ENCODE measurements at regions not wholly inside any gene's neighbourhood (a gene's known extent, or its start where the extent isn't known, plus 50 kb on each side); places are given as distances from the start of the nearest gene placed in this dataset.

GRCh38 chr7:13061115-13061514, 373.7 kb downstream of the ARL4A start:
- H3K36me3 ChIP-seq (replicated peaks in 1 of 2; ENCODE audit: control insufficient read depth in 2 of 2, insufficient read depth in 2 of 2, low read length in 2 of 2), result no peaks in the 10 kb centered on the region
- no peak overlapping the region for H4K8ac ChIP-seq (ENCODE audit: low read depth, low read length)
- no peak overlapping the region for H4K91ac ChIP-seq (ENCODE audit: low read depth, low read length, poor library complexity)
- no peak overlapping the region for H3K14ac ChIP-seq (ENCODE audit: low read length)
- H3K4me3 ChIP-seq (ENCODE audit: low read length in 2 of 2), result no peak overlapping the region
- no peak overlapping the region for H2BK15ac ChIP-seq (ENCODE audit: low read length)
- H3K23ac ChIP-seq (ENCODE audit: low read depth, low read length, poor library complexity), result no peak overlapping the region
- H3K27me3 ChIP-seq (ENCODE audit: control insufficient read depth in 3 of 3, insufficient read depth in 3 of 3, low read depth in 1 of 3, low read length in 3 of 3), result no peaks in the 10 kb centered on the region
- H3K9ac ChIP-seq (ENCODE audit: low read depth, low read length, poor library complexity), result no peak overlapping the region
- peaks cover 0 to 3% of the 10 kb centered on the region in 2 donors for H3K9me3 ChIP-seq (replicated peaks in 1 of 2; ENCODE audit: control insufficient read depth in 2 of 2, insufficient read depth in 1 of 2, low read depth in 1 of 2, low read length in 2 of 2)
- no peak for DNase-seq (ENCODE audit: low spot score)
- H2AFZ ChIP-seq (ENCODE audit: low read length), result no peak overlapping the region
- no CpG with 5 or more reads among the region's 4 CpGs for WGBS, 2 donors (ENCODE audit: extremely low coverage in 2 of 2, insufficient read length in 2 of 2, insufficient replicate concordance in 1 of 2)
- no peaks in the 10 kb centered on the region for H3K79me1 ChIP-seq (ENCODE audit: low read depth, low read length)
- H3K4me2 ChIP-seq (ENCODE audit: insufficient read depth, low read length, poor library complexity, severe bottlenecking), result no peak overlapping the region
- no peak overlapping the region for H2BK12ac ChIP-seq (ENCODE audit: low read length)
- H3K4me1 ChIP-seq (ENCODE audit: control insufficient read depth in 2 of 2, insufficient read depth in 1 of 2, low read depth in 1 of 2, low read length in 2 of 2), result peaks cover 0 to 2% of the 10 kb centered on the region in 2 donors
- H2BK5ac ChIP-seq (ENCODE audit: low read length), result no peak overlapping the region
- no peak overlapping the region for H3K4ac ChIP-seq (ENCODE audit: low read length)
- no peak overlapping the region for H3K27ac ChIP-seq (replicated peaks; ENCODE audit: low read length)
- H3K18ac ChIP-seq (ENCODE audit: low read length), result no peak overlapping the region
- no peak overlapping the region for H2BK120ac ChIP-seq (ENCODE audit: low read depth, low read length)
- H2AK5ac ChIP-seq (ENCODE audit: low read depth, low read length), result no peak overlapping the region

- Histone ChIP-seq H2AK5ac (ENCODE audit: low read depth, low read length) (no peak overlapping the region), H3K14ac (ENCODE audit: low read length) (no peak overlapping the region), H4K8ac (ENCODE audit: low read depth, low read length) (no peak overlapping the region), H3K9me3 (replicated peaks in 1 of 2; ENCODE audit: control insufficient read depth in 2 of 2, insufficient read depth in 1 of 2, low read depth in 1 of 2, low read length in 2 of 2) (peaks cover 0 to 3% of the 10 kb centered on the region in 2 donors), H2BK120ac (ENCODE audit: low read depth, low read length) (no peak overlapping the region), H3K4me2 (ENCODE audit: insufficient read depth, low read length, poor library complexity, severe bottlenecking) (no peak overlapping the region), H2BK12ac (ENCODE audit: low read length) (no peak overlapping the region), H3K36me3 (replicated peaks in 1 of 2; ENCODE audit: control insufficient read depth in 2 of 2, insufficient read depth in 2 of 2, low read length in 2 of 2) (no peaks in the 10 kb centered on the region), H2BK5ac (ENCODE audit: low read length) (no peak overlapping the region), H2AFZ (ENCODE audit: low read length) (peak overlapping the region; percentile 74), H3K4ac (ENCODE audit: low read length) (no peak overlapping the region), H4K91ac (ENCODE audit: low read depth, low read length, poor library complexity) (no peak overlapping the region), H3K4me1 (ENCODE audit: control insufficient read depth in 2 of 2, insufficient read depth in 1 of 2, low read depth in 1 of 2, low read length in 2 of 2) (peaks cover 0 to 2% of the 10 kb centered on the region in 2 donors), H3K23ac (ENCODE audit: low read depth, low read length, poor library complexity) (no peak overlapping the region), H3K18ac (ENCODE audit: low read length) (no peak overlapping the region), H3K4me3 (ENCODE audit: low read length in 2 of 2) (no peak overlapping the region), H3K9ac (ENCODE audit: low read depth, low read length, poor library complexity) (no peak overlapping the region), H3K27me3 (ENCODE audit: control insufficient read depth in 3 of 3, insufficient read depth in 3 of 3, low read depth in 1 of 3, low read length in 3 of 3) (no peaks in the 10 kb centered on the region), H3K79me1 (ENCODE audit: low read depth, low read length) (no peaks in the 10 kb centered on the region), H2BK15ac (ENCODE audit: low read length) (no peak overlapping the region), H3K27ac (replicated peaks; ENCODE audit: low read length) (no peak overlapping the region)
- no CpG with 5 or more reads among the region's 4 CpGs for WGBS, 2 donors (ENCODE audit: extremely low coverage in 2 of 2, insufficient read length in 2 of 2, insufficient replicate concordance in 1 of 2)
- DNase-seq (ENCODE audit: low spot score), result no peak
Observed at GRCh38 chr7:13062631-13063030, 375.2 kb downstream of the ARL4A start.

GRCh38 chr7:13067036-13067435, 379.6 kb downstream of the ARL4A start:
- Histone ChIP-seq H2BK15ac (ENCODE audit: low read length) (no peak overlapping the region), H3K4me3 (ENCODE audit: low read length in 2 of 2) (no peak overlapping the region), H3K27me3 (ENCODE audit: control insufficient read depth in 3 of 3, insufficient read depth in 3 of 3, low read depth in 1 of 3, low read length in 3 of 3) (no peaks in the 10 kb centered on the region), H2BK5ac (ENCODE audit: low read length) (no peak overlapping the region), H3K9me3 (replicated peaks in 1 of 2; ENCODE audit: control insufficient read depth in 2 of 2, insufficient read depth in 1 of 2, low read depth in 1 of 2, low read length in 2 of 2) (no peaks in the 10 kb centered on the region), H3K4ac (ENCODE audit: low read length) (no peak overlapping the region), H3K79me1 (ENCODE audit: low read depth, low read length) (no peaks in the 10 kb centered on the region), H2BK120ac (ENCODE audit: low read depth, low read length) (no peak overlapping the region), H4K91ac (ENCODE audit: low read depth, low read length, poor library complexity) (no peak overlapping the region), H4K8ac (ENCODE audit: low read depth, low read length) (no peak overlapping the region), H3K9ac (ENCODE audit: low read depth, low read length, poor library complexity) (no peak overlapping the region), H2BK12ac (ENCODE audit: low read length) (no peak overlapping the region), H2AK5ac (ENCODE audit: low read depth, low read length) (no peak overlapping the region), H3K27ac (replicated peaks; ENCODE audit: low read length) (no peak overlapping the region), H3K4me1 (ENCODE audit: control insufficient read depth in 2 of 2, insufficient read depth in 1 of 2, low read depth in 1 of 2, low read length in 2 of 2) (no peaks in the 10 kb centered on the region), H3K4me2 (ENCODE audit: insufficient read depth, low read length, poor library complexity, severe bottlenecking) (no peak overlapping the region), H2AFZ (ENCODE audit: low read length) (peak overlapping the region; percentile 76), H3K18ac (ENCODE audit: low read length) (no peak overlapping the region), H3K36me3 (replicated peaks in 1 of 2; ENCODE audit: control insufficient read depth in 2 of 2, insufficient read depth in 2 of 2, low read length in 2 of 2) (no peaks in the 10 kb centered on the region), H3K23ac (ENCODE audit: low read depth, low read length, poor library complexity) (no peak overlapping the region), H3K14ac (ENCODE audit: low read length) (no peak overlapping the region)
- WGBS, 2 donors (ENCODE audit: extremely low coverage in 2 of 2, insufficient read length in 2 of 2, insufficient replicate concordance in 1 of 2), result no CpG with 5 or more reads among the region's 5 CpGs
- DNase-seq (ENCODE audit: low spot score), result no peak

- Histone ChIP-seq H3K4me1 (ENCODE audit: control insufficient read depth in 2 of 2, insufficient read depth in 1 of 2, low read depth in 1 of 2, low read length in 2 of 2) (no peaks in the 10 kb centered on the region), H4K8ac (ENCODE audit: low read depth, low read length) (no peak overlapping the region), H3K36me3 (replicated peaks in 1 of 2; ENCODE audit: control insufficient read depth in 2 of 2, insufficient read depth in 2 of 2, low read length in 2 of 2) (no peaks in the 10 kb centered on the region), H3K23ac (ENCODE audit: low read depth, low read length, poor library complexity) (no peak overlapping the region), H2BK5ac (ENCODE audit: low read length) (no peak overlapping the region), H4K91ac (ENCODE audit: low read depth, low read length, poor library complexity) (no peak overlapping the region), H3K27ac (replicated peaks; ENCODE audit: low read length) (no peak overlapping the region), H3K4me2 (ENCODE audit: insufficient read depth, low read length, poor library complexity, severe bottlenecking) (no peak overlapping the region), H3K27me3 (ENCODE audit: control insufficient read depth in 3 of 3, insufficient read depth in 3 of 3, low read depth in 1 of 3, low read length in 3 of 3) (no peaks in the 10 kb centered on the region), H3K14ac (ENCODE audit: low read length) (no peak overlapping the region), H3K79me1 (ENCODE audit: low read depth, low read length) (no peaks in the 10 kb centered on the region), H2BK120ac (ENCODE audit: low read depth, low read length) (no peak overlapping the region), H3K4me3 (ENCODE audit: low read length in 2 of 2) (no peak overlapping the region), H3K4ac (ENCODE audit: low read length) (no peak overlapping the region), H2AFZ (ENCODE audit: low read length) (no peak overlapping the region), H3K9me3 (replicated peaks in 1 of 2; ENCODE audit: control insufficient read depth in 2 of 2, insufficient read depth in 1 of 2, low read depth in 1 of 2, low read length in 2 of 2) (no peaks in the 10 kb centered on the region), H2BK15ac (ENCODE audit: low read length) (no peak overlapping the region), H2BK12ac (ENCODE audit: low read length) (no peak overlapping the region), H2AK5ac (ENCODE audit: low read depth, low read length) (no peak overlapping the region), H3K9ac (ENCODE audit: low read depth, low read length, poor library complexity) (no peak overlapping the region), H3K18ac (ENCODE audit: low read length) (no peak overlapping the region)
- DNase-seq (ENCODE audit: low spot score), result no peak
- no CpG with 5 or more reads among the region's 2 CpGs for WGBS, 2 donors (ENCODE audit: extremely low coverage in 2 of 2, insufficient read length in 2 of 2, insufficient replicate concordance in 1 of 2)
Observed at GRCh38 chr7:13068032-13068431, 380.6 kb downstream of the ARL4A start.

Data from neuronal stem cell (in vitro differentiated cells).